ENCODE measurements at regions not wholly inside any gene's neighbourhood (a gene's known extent, or its start where the extent isn't known, plus 50 kb on each side); places are given as distances from the start of the nearest gene placed in this dataset.

- intact Hi-C loops (cut with DNase I; ENCODE audit: low total_unique reads), result no loop called here
- DNase-seq, result no peak
- TF ChIP-seq POLR2A (IDR thresholded peaks at IDR 0.05) (no peak), CTCF (IDR thresholded peaks at IDR 0.05 in 8 of 11, conservative IDR thresholded peaks at IDR 0.05 in 3 of 11) (peak in 1 of 11 experiments; percentile 3)
These were observed 205.0 kb upstream of the IER5L start for GRCh38 chr9:129383019-129383560.

GRCh38 chr9:129382281-129383018, 204.4 kb upstream of the IER5L start:
- WGBS, 5 donors, result 79 to 94% (median 88%) methylated on average over 5 of the region's 5 CpGs
- no peak for DNase-seq
- TF ChIP-seq POLR2AphosphoS5 (IDR thresholded peaks at IDR 0.05) (no peak), CTCF (IDR thresholded peaks at IDR 0.05 in 8 of 11, conservative IDR thresholded peaks at IDR 0.05 in 3 of 11) (no peak), POLR2A (IDR thresholded peaks at IDR 0.05) (no peak)

More at GRCh38 chr9:129383019-129383560, 205.0 kb upstream of the IER5L start:
- no peaks in the 10 kb centered on the region for H3K9me3 ChIP-seq
- WGBS, 5 donors, result 6 to 10% (median 6%) methylated on average over 24 to 29 of the region's 29 CpGs
- no peaks in the 10 kb centered on the region for H3K27me3 ChIP-seq (replicated peaks in 1 of 7)
- H3K4me3 ChIP-seq, result peak overlapping the region; percentile 41 to 74 (median 48)
- peak overlapping the region; percentile 84 to 94 (median 92) for H3K27ac ChIP-seq
- H3K36me3 ChIP-seq, result no peaks in the 10 kb centered on the region
- peaks cover 0 to 30% (median 23%) of the 10 kb centered on the region in 6 donors for H3K4me1 ChIP-seq

GRCh38 chr9:129381481-129381957, 203.5 kb upstream of the IER5L start:
- Histone ChIP-seq H3K9me3 (no peaks in the 10 kb centered on the region), H3K27me3 (replicated peaks in 1 of 7) (no peaks in the 10 kb centered on the region), H3K36me3 (no peaks in the 10 kb centered on the region), H3K27ac (no peak overlapping the region), H3K4me1 (peaks cover 0 to 30% (median 23%) of the 10 kb centered on the region in 6 donors), H3K4me3 (no peak overlapping the region)
- no peak for TF ChIP-seq POLR2AphosphoS5 (IDR thresholded peaks at IDR 0.05)
- no peak for TF ChIP-seq POLR2A (IDR thresholded peaks at IDR 0.05)
- TF ChIP-seq CTCF (IDR thresholded peaks at IDR 0.05 in 8 of 11, conservative IDR thresholded peaks at IDR 0.05 in 3 of 11), result no peak
- intact Hi-C loops (cut with DNase I; ENCODE audit: low total_unique reads), result no loop called here
- no peak for DNase-seq
- WGBS, 5 donors, result 89 to 96% (median 92%) methylated on average over 12 of the region's 12 CpGs

More at GRCh38 chr9:129382281-129383018, 204.4 kb upstream of the IER5L start:
- H3K36me3 ChIP-seq, result no peaks in the 10 kb centered on the region
- intact Hi-C loops (cut with DNase I; ENCODE audit: low total_unique reads), result no loop called here
- no peaks in the 10 kb centered on the region for H3K27me3 ChIP-seq (replicated peaks in 1 of 7)
- H3K9me3 ChIP-seq, result no peaks in the 10 kb centered on the region
- H3K27ac ChIP-seq, result peak overlapping the region in 7 of 8 donors; percentile 89 to 94 (median 93)
- H3K4me3 ChIP-seq, result peak overlapping the region in 6 of 8 donors; percentile 41 to 74 (median 51)
- H3K4me1 ChIP-seq, result peaks cover 0 to 30% (median 23%) of the 10 kb centered on the region in 6 donors

- WGBS, 5 donors, result 84 to 94% (median 90%) methylated on average over 9 of the region's 9 CpGs
- no peak for DNase-seq
- TF ChIP-seq POLR2AphosphoS5 (IDR thresholded peaks at IDR 0.05), result no peak
- no peak for TF ChIP-seq POLR2A (IDR thresholded peaks at IDR 0.05)
- TF ChIP-seq CTCF (IDR thresholded peaks at IDR 0.05 in 8 of 11, conservative IDR thresholded peaks at IDR 0.05 in 3 of 11), result no peak
- no peaks in the 10 kb centered on the region for H3K36me3 ChIP-seq
- peaks cover 0 to 30% (median 23%) of the 10 kb centered on the region in 6 donors for H3K4me1 ChIP-seq
- H3K4me3 ChIP-seq, result no peak overlapping the region
- H3K9me3 ChIP-seq, result no peaks in the 10 kb centered on the region
- intact Hi-C loops (cut with DNase I; ENCODE audit: low total_unique reads), result no loop called here
- H3K27me3 ChIP-seq (replicated peaks in 1 of 7), result no peaks in the 10 kb centered on the region
- no peak overlapping the region for H3K27ac ChIP-seq
These were observed 202.9 kb upstream of the IER5L start for GRCh38 chr9:129380961-129381401.
